GM12878 (cell line): ENCODE measurements at regions not wholly inside any gene's neighbourhood (a gene's known extent, or its start where the extent isn't known, plus 50 kb on each side); places are given as distances from the start of the nearest gene placed in this dataset.

ENCODE experiments used
- ATAC-seq: fragments of 200-7000 bp; cut with Tn5 transposase; 3 replicates; pipeline ENCODE4 v1.9.1; 2020; ENCODE audit warnings: mild to moderate bottlenecking, moderate library complexity
- BruUV-seq: library from RNA; stranded (reverse); fragments of 400-500 nt; replicated peaks from 2 replicates; lab custom pipeline; 2021; lab: Mats Ljungman, UMichigan
- CTCF ChIA-PET: fragments of 300-600 bp; sonication (Branson Sonifier 250); formaldehyde crosslinking; extraction: SDS; loops from one replicate; lab custom pipeline; 2021; ENCODE audit warnings: inconsistent platforms; lab: Yijun Ruan, JAX
- POLR2A ChIA-PET: fragments of 350-600 bp; formaldehyde crosslinking; extraction: SDS; loops from one replicate; lab custom pipeline; 2021; ENCODE audit warnings: inconsistent platforms; lab: Charles Lee
- RAD21 ChIA-PET: fragments of 300-600 bp; sonication (Branson Sonifier 250); formaldehyde crosslinking; loops from one replicate; lab custom pipeline; 2023; ENCODE audit warnings: antibody characterized with exemption; ENCODE audit not compliant: unreplicated experiment; lab: Charles Lee
- SMC1A ChIA-PET: fragments of 300-600 bp; sonication (Branson Sonifier 250); formaldehyde crosslinking; loops from one replicate; lab custom pipeline; 2023; ENCODE audit not compliant: unreplicated experiment, uncharacterized antibody; lab: Charles Lee
- DNase-seq: peaks from one replicate; pipeline ENCODE4 v3.0.0-alpha.2; 2011; ENCODE audit warnings: low read depth, low spot score
- FAIRE-seq: peaks from 3 replicates; lab custom pipeline; 2011; peaks lifted over from hg19 to GRCh38; lab: Jason Lieb, UNC
- H2AFZ ChIP-seq: 2 replicates; pipeline ENCODE4 v1.6.0; 2011; ENCODE audit warnings: low read depth, low read length, control low read depth; ENCODE audit not compliant: control insufficient read depth
- H3K27ac ChIP-seq: 2 replicates; pipeline ENCODE4 v1.5.1; 2011; ENCODE audit warnings: control low read depth; ENCODE audit not compliant: control insufficient read depth, insufficient read depth
- H3K27me3 ChIP-seq, 2 experiments: replicated peaks in 1 of 2; 2 replicates each; pipeline versions ENCODE4 v1.6.0 to v1.6.1; 2011; ENCODE audit warnings: low read length in 1 of 2; ENCODE audit not compliant: control insufficient read depth in 2 of 2, insufficient read depth in 2 of 2
- H3K36me3 ChIP-seq, 2 experiments: 2 replicates each; pipeline ENCODE4 v1.5.1; 2011; ENCODE audit warnings: low read length in 1 of 2; ENCODE audit not compliant: control insufficient read depth in 2 of 2, insufficient read depth in 2 of 2
- H3K4me1 ChIP-seq: 2 replicates; pipeline ENCODE4 v1.6.1; 2011; ENCODE audit warnings: mild to moderate bottlenecking, low read length, moderate library complexity, mixed read lengths; ENCODE audit not compliant: control insufficient read depth, insufficient read depth
- H3K4me2 ChIP-seq: 2 replicates; pipeline ENCODE4 v1.6.0; 2011; ENCODE audit warnings: control low read depth; ENCODE audit not compliant: control insufficient read depth, insufficient read depth
- H3K4me3 ChIP-seq: fragments of 200-600 bp; sonication (generic); 2 replicates; pipeline ENCODE4 v1.5.1; 2016
- H3K79me2 ChIP-seq: 2 replicates; pipeline ENCODE4 v1.6.0; 2011; ENCODE audit warnings: low read length; ENCODE audit not compliant: control insufficient read depth, insufficient read depth
- H3K9ac ChIP-seq: 2 replicates; pipeline ENCODE4 v1.8.0; 2011; ENCODE audit warnings: low read length, control low read depth, mixed read lengths; ENCODE audit not compliant: control insufficient read depth, insufficient read depth
- H3K9me3 ChIP-seq: replicated peaks from 3 replicates; pipeline ENCODE4 v1.5.1; 2011; ENCODE audit warnings: mild to moderate bottlenecking, low read length; ENCODE audit not compliant: control insufficient read depth, insufficient read depth
- H4K20me1 ChIP-seq: 2 replicates; pipeline ENCODE4 v1.6.0; 2011; ENCODE audit not compliant: control insufficient read depth, insufficient read depth
- CEBPB ChIP-seq, 2 experiments: fragments of 150-350 bp in 1 of 2; IDR thresholded peaks; 2 replicates each; pipeline ENCODE4 v1.6.1; 2012 to 2014; ENCODE audit warnings: low read depth in 2 of 2, low read length in 2 of 2, borderline replicate concordance in 1 of 2, inconsistent platforms in 1 of 2
- CHD4 ChIP-seq: fragments of 200-600 bp; sonication (generic); IDR thresholded peaks from 2 replicates; pipeline ENCODE4 v1.6.1; 2016; ENCODE audit warnings: mild to moderate bottlenecking
- GABPA ChIP-seq: IDR thresholded peaks from 2 replicates; pipeline ENCODE4 v1.6.1; 2014; ENCODE audit warnings: antibody characterized with exemption, low read depth, mild to moderate bottlenecking, inconsistent platforms
- GATAD2B ChIP-seq: fragments of 450-650 bp; conservative IDR thresholded peaks from 2 replicates; pipeline ENCODE4 v1.6.1; 2017; ENCODE audit warnings: low read depth, mild to moderate bottlenecking, moderate library complexity
- JUND ChIP-seq: IDR thresholded peaks from 2 replicates; pipeline ENCODE4 v1.6.1; 2012; ENCODE audit warnings: low read depth, mild to moderate bottlenecking, low read length, improper control_type of control experiment, moderate library complexity
- MTA3 ChIP-seq: IDR thresholded peaks from 2 replicates; pipeline ENCODE4 v1.6.1; 2012; ENCODE audit warnings: low read length, inconsistent platforms, borderline replicate concordance
- MYC ChIP-seq: IDR thresholded peaks from 2 replicates; pipeline ENCODE4 v1.6.1; 2011; ENCODE audit warnings: mild to moderate bottlenecking, low read length, moderate library complexity, inconsistent platforms; ENCODE audit not compliant: insufficient read depth, insufficient replicate concordance, insufficient read length, severe bottlenecking
- RAD51 ChIP-seq: fragments of 450-650 bp; IDR thresholded peaks from 2 replicates; pipeline ENCODE4 v1.6.1; 2016; ENCODE audit warnings: moderate library complexity, mild to moderate bottlenecking, inconsistent platforms
- YBX1 ChIP-seq: fragments of 450-650 bp; IDR thresholded peaks from 2 replicates; pipeline ENCODE4 v1.6.1; 2016; ENCODE audit warnings: antibody characterized with exemption
- ZNF274 ChIP-seq: IDR thresholded peaks from one replicate; pipeline ENCODE4 v1.8.0; 2011; ENCODE audit not compliant: insufficient read length, insufficient read depth
- WGBS: methylation state at CpG from one replicate; pipeline ENCODE4 v1.1.6; 2016; ENCODE audit warnings: low lambda C conversion rate; ENCODE audit not compliant: insufficient replicate concordance, insufficient coverage; ENCODE audit errors: missing lambda C conversion rate; 5-methylcytosine and 5-hydroxymethylcytosine counted together
- in situ Hi-C: fragments of 300-500 bp; cut with MboI; formaldehyde crosslinking; loops from 9 replicates; pipeline ENCODE4 v1.14.3; 2018; ENCODE audit warnings: mixed read lengths
- intact Hi-C: fragments of 100-400 bp; cut with micrococcal nuclease; formaldehyde crosslinking; loops from one replicate; pipeline ENCODE4 v1.14.2; 2022; ENCODE audit not compliant: unreplicated experiment
- TF ChIP-seq, protein P1 (sequence below): IDR thresholded peaks from 2 replicates; pipeline ENCODE4 v1.6.1; 2011; ENCODE audit warnings: borderline replicate concordance, low read depth, mild to moderate bottlenecking, moderate library complexity, mixed read lengths, low read length; ENCODE audit not compliant: insufficient read depth; ENCODE audit errors: extremely low read length
- TF ChIP-seq, protein P2 (sequence below): IDR thresholded peaks from 2 replicates; pipeline ENCODE4 v1.6.1; 2012; ENCODE audit warnings: low read depth, low read length, improper control_type of control experiment
- TF ChIP-seq, protein P3 (sequence below): IDR thresholded peaks from 2 replicates; pipeline ENCODE4 v1.6.1; 2012; ENCODE audit warnings: low read depth, low read length, improper control_type of control experiment
- TF ChIP-seq, protein P4 (sequence below): fragments of 150-350 bp; IDR thresholded peaks from 2 replicates; pipeline ENCODE4 v1.6.1; 2014; ENCODE audit warnings: mild to moderate bottlenecking, low read depth, low read length
- TF ChIP-seq, protein P5 (sequence below): IDR thresholded peaks from 2 replicates; pipeline ENCODE4 v1.6.1; 2012; ENCODE audit warnings: low read depth, low read length, improper control_type of control experiment

DNA sequence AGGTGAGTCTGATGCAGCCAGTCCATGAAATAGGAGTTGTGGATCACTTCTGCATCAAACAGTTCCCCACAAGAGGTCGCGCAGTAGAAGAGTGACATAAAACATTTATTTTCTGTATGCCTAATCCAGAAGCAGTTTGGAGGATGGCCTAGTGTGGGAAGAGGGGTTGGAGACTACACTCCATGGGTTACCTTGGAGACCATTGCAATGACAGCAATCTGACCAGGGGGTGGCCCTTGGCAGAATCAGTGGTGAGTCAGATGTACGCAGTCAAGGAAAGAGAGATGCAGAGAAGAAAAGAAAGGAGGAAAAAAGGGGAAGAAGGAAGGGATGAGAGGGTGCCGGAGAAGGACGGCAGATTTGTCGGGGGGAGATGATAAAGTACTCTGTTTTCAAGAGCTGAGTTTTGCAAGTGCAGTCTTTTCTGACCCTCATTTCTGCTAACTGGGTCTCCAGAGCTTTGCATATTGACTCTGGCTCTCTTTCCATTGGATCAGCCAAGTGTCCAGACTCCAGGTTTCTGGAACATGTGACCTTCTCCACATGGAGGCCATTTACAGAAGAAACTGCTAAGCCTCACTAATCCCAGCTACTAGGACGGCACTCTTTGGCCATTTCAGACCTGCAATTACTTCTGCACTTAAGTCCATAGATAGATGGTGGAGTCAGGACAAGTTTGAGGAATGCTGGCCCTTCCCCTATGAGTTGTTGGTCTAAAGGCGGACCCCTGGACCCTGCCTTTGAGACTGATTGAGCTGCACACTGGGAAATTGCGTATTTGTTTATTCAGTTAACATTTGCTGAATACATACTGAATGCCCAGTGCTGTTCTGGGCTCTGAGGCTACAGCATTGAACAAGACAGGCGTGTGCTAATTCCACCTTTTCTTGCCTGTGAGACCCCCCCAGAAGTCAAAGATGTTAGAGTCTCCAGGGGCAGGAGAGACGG is 424.2 kb downstream of the BCL11B start (continued):
- TF ChIP-seq, protein P1, sequence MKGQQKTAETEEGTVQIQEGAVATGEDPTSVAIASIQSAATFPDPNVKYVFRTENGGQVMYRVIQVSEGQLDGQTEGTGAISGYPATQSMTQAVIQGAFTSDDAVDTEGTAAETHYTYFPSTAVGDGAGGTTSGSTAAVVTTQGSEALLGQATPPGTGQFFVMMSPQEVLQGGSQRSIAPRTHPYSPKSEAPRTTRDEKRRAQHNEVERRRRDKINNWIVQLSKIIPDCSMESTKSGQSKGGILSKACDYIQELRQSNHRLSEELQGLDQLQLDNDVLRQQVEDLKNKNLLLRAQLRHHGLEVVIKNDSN: no peak
- TF ChIP-seq, protein P2, sequence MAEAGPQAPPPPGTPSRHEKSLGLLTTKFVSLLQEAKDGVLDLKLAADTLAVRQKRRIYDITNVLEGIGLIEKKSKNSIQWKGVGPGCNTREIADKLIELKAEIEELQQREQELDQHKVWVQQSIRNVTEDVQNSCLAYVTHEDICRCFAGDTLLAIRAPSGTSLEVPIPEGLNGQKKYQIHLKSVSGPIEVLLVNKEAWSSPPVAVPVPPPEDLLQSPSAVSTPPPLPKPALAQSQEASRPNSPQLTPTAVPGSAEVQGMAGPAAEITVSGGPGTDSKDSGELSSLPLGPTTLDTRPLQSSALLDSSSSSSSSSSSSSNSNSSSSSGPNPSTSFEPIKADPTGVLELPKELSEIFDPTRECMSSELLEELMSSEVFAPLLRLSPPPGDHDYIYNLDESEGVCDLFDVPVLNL: no peak
- TF ChIP-seq, protein P3, sequence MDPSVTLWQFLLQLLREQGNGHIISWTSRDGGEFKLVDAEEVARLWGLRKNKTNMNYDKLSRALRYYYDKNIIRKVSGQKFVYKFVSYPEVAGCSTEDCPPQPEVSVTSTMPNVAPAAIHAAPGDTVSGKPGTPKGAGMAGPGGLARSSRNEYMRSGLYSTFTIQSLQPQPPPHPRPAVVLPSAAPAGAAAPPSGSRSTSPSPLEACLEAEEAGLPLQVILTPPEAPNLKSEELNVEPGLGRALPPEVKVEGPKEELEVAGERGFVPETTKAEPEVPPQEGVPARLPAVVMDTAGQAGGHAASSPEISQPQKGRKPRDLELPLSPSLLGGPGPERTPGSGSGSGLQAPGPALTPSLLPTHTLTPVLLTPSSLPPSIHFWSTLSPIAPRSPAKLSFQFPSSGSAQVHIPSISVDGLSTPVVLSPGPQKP: no peak
- TF ChIP-seq JUND: no peak
- TF ChIP-seq YBX1: no peak
- TF ChIP-seq, all 136 proteins: peak for 0

DNA sequence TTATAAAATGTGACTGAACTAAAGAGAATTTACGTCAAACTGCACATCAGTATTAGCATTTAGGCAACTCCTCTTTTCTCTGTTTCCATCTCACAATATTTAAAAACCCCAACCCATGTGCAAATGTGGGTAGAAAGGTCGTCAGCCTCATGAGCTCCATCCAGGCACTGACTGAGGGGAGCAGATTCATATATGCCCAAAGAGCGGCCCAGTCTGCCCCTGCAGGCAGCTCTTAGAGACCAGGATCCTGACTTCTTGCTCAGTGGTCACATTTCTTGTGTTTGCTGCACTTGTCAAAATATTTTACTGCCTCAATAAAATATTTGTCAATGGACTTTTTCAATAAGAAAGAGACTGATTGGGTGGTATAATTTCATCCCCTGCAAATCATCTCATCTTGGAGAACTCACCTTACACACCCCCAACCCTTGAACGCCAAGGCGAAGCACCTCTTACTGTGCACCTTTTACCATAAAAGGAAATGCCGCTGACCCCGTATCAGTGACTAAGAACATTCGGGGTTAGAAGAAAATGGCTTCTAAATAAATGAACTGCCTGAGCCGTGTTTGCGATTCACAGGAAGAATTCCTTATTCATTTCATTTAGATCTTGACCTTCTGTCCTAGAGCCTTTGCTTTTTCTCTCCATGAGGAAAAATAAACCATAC is 418.8 kb downstream of the BCL11B start:
- no peak overlapping the region for H2AFZ ChIP-seq
- no peak overlapping the region for H3K27ac ChIP-seq
- ChIA-PET SMC1A (no interaction called here), POLR2A (no interaction called here), RAD21 (no interaction called here), CTCF (interaction anchor here (1.0 kb wide), 1 partner anchor 875 kb away, joined by 3 read pairs; no protein-coding TSS in a partner anchor)
- no peaks in the 10 kb centered on the region for H3K27me3 ChIP-seq
- no peak overlapping the region for H3K4me2 ChIP-seq
- BruUV-seq: no TSS peak
- in situ Hi-C loops (no loop called here), intact Hi-C loops (no loop called here)
- H3K4me3 ChIP-seq: no peak overlapping the region
- no peaks in the 10 kb centered on the region for H3K36me3 ChIP-seq
- no peaks in the 10 kb centered on the region for H4K20me1 ChIP-seq
- 59% methylated on average over 10 of the region's 10 CpGs for WGBS
- H3K9me3 ChIP-seq: no peaks in the 10 kb centered on the region; the same call in 2 of the 3 replicates
- H3K79me2 ChIP-seq: no peaks in the 10 kb centered on the region
- FAIRE-seq (no peak), ATAC-seq (no peak), DNase-seq (no peak)
- no peak overlapping the region for H3K9ac ChIP-seq
- no peaks in the 10 kb centered on the region for H3K4me1 ChIP-seq
- TF ChIP-seq MYC (no peak), MTA3 (no peak), GATAD2B (no peak), CHD4 (no peak), ZNF274 (no peak), GABPA (no peak), RAD51 (no peak), CEBPB (IDR thresholded peaks at IDR 0.05; ENCODE audit: borderline replicate concordance in 1 of 2, low read depth in 2 of 2, low read length in 2 of 2) (no peak)
- TF ChIP-seq, protein P4, sequence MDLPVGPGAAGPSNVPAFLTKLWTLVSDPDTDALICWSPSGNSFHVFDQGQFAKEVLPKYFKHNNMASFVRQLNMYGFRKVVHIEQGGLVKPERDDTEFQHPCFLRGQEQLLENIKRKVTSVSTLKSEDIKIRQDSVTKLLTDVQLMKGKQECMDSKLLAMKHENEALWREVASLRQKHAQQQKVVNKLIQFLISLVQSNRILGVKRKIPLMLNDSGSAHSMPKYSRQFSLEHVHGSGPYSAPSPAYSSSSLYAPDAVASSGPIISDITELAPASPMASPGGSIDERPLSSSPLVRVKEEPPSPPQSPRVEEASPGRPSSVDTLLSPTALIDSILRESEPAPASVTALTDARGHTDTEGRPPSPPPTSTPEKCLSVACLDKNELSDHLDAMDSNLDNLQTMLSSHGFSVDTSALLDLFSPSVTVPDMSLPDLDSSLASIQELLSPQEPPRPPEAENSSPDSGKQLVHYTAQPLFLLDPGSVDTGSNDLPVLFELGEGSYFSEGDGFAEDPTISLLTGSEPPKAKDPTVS: no peak
- TF ChIP-seq, protein P5, sequence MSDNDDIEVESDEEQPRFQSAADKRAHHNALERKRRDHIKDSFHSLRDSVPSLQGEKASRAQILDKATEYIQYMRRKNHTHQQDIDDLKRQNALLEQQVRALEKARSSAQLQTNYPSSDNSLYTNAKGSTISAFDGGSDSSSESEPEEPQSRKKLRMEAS: no peak
